GM23248 (cell line): ENCODE measurements at regions not wholly inside any gene's neighbourhood (a gene's known extent, or its start where the extent isn't known, plus 50 kb on each side); places are given as distances from the start of the nearest gene placed in this dataset.

Experiments
- DNase-seq: peaks from one replicate; pipeline ENCODE4 v3.0.0-alpha.2; 2015
- H2AFZ ChIP-seq: fragments of 200-600 bp; sonication (generic); 2 replicates; pipeline ENCODE4 v1.6.1; 2016; ENCODE audit warnings: antibody characterized with exemption
- H3F3A ChIP-seq: fragments of 200-600 bp; sonication (generic); 2 replicates; pipeline ENCODE4 v1.6.1; 2016; ENCODE audit warnings: mild to moderate bottlenecking, antibody characterized with exemption, mixed run types; ENCODE audit not compliant: insufficient read depth
- H3K27ac ChIP-seq: fragments of 200-600 bp; sonication (generic); 2 replicates; pipeline ENCODE4 v1.5.1; 2016; ENCODE audit warnings: mild to moderate bottlenecking
- H3K27me3 ChIP-seq: fragments of 200-600 bp; sonication (generic); replicated peaks from 2 replicates; pipeline ENCODE4 v1.6.1; 2016; ENCODE audit warnings: mild to moderate bottlenecking; ENCODE audit not compliant: insufficient read depth
- H3K36me3 ChIP-seq: fragments of 200-600 bp; sonication (generic); 2 replicates; pipeline ENCODE4 v1.6.1; 2016; ENCODE audit warnings: low read depth, mild to moderate bottlenecking
- H3K4me1 ChIP-seq: fragments of 200-600 bp; sonication (generic); 2 replicates; pipeline ENCODE4 v1.6.1; 2016; ENCODE audit warnings: mild to moderate bottlenecking; ENCODE audit not compliant: insufficient read depth
- H3K4me2 ChIP-seq: fragments of 200-600 bp; sonication (generic); one replicate; pipeline ENCODE4 v1.6.1; 2016; ENCODE audit warnings: mild to moderate bottlenecking; ENCODE audit not compliant: unreplicated experiment
- H3K4me3 ChIP-seq: fragments of 200-600 bp; sonication (generic); 2 replicates; pipeline ENCODE4 v1.5.1; 2016; ENCODE audit warnings: mild to moderate bottlenecking
- H3K79me2 ChIP-seq: fragments of 200-600 bp; sonication (generic); 2 replicates; pipeline ENCODE4 v1.6.1; 2016; ENCODE audit warnings: mild to moderate bottlenecking; ENCODE audit not compliant: insufficient read depth
- H3K9ac ChIP-seq: fragments of 200-600 bp; sonication (generic); 2 replicates; pipeline ENCODE4 v1.6.1; 2016; ENCODE audit warnings: mild to moderate bottlenecking
- H3K9me2 ChIP-seq: fragments of 200-600 bp; sonication (generic); 2 replicates; pipeline ENCODE4 v1.6.1; 2016; ENCODE audit warnings: mixed run types, mild to moderate bottlenecking, moderate library complexity; ENCODE audit not compliant: insufficient read depth
- H3K9me3 ChIP-seq: fragments of 200-600 bp; sonication (generic); one replicate; pipeline ENCODE4 v1.6.1; 2017; ENCODE audit warnings: low read depth
- H4K20me1 ChIP-seq: fragments of 200-600 bp; sonication (generic); 2 replicates; pipeline ENCODE4 v1.6.0; 2016; ENCODE audit not compliant: insufficient read depth
- EZH2 ChIP-seq: fragments of 200-600 bp; sonication (generic); IDR thresholded peaks from 2 replicates; pipeline ENCODE4 v1.6.1; 2018; ENCODE audit warnings: antibody characterized with exemption, mild to moderate bottlenecking; ENCODE audit not compliant: insufficient read depth, poor library complexity, severe bottlenecking
- EZH2phosphoT487 ChIP-seq: fragments of 200-600 bp; sonication (generic); IDR thresholded peaks from 2 replicates; pipeline ENCODE4 v1.6.1; 2018; ENCODE audit warnings: antibody characterized with exemption, moderate library complexity, mild to moderate bottlenecking, low read depth; ENCODE audit not compliant: insufficient read depth
- WGBS, 2 experiments: methylation state at CpG; one replicate each; pipeline ENCODE4 v1.1.6; 2015 to 2017; ENCODE audit warnings: low lambda C conversion rate in 2 of 2, low coverage in 1 of 2; ENCODE audit errors: missing lambda C conversion rate in 2 of 2; 5-methylcytosine and 5-hydroxymethylcytosine counted together
- in situ Hi-C: fragments of 300-500 bp; cut with MboI; formaldehyde crosslinking; loops from 2 replicates; pipeline ENCODE4 v1.15.0; 2020

- H3K9ac ChIP-seq, result no peak overlapping the region
- no peaks in the 10 kb centered on the region for H3K79me2 ChIP-seq
- no peak overlapping the region for H3K27ac ChIP-seq
- H3F3A ChIP-seq, result no peaks in the 10 kb centered on the region
- no peaks in the 10 kb centered on the region; the same call in 1 of the 2 replicates for H3K27me3 ChIP-seq
- H3K9me2 ChIP-seq, result no peaks in the 10 kb centered on the region
- H3K36me3 ChIP-seq, result no peaks in the 10 kb centered on the region
- no peak overlapping the region for H3K4me3 ChIP-seq
- WGBS, 2 experiments, result 61 to 62% methylated on average over 4 of the region's 4 CpGs
- H3K4me2 ChIP-seq, result no peak overlapping the region
- H2AFZ ChIP-seq, result no peak overlapping the region
- H4K20me1 ChIP-seq, result no peaks in the 10 kb centered on the region
- no peaks in the 10 kb centered on the region for H3K4me1 ChIP-seq
- no peaks in the 10 kb centered on the region for H3K9me3 ChIP-seq
- TF ChIP-seq EZH2, result no peak
- no peak for TF ChIP-seq EZH2phosphoT487
- no peak for DNase-seq
- in situ Hi-C loops, result no loop called here
Observed at GRCh38 chr2:41772697-41773096, 275.1 kb upstream of the PKDCC start.

- Histone ChIP-seq H3K27me3 (0 out of 2 replicates have a peak, but pooled peaks cover 7% of the 10 kb centered on the region), H3K4me2 (no peak overlapping the region), H3K9me3 (no peaks in the 10 kb centered on the region), H3K9ac (no peak overlapping the region), H4K20me1 (no peaks in the 10 kb centered on the region), H3K4me1 (no peaks in the 10 kb centered on the region), H3K36me3 (no peaks in the 10 kb centered on the region), H3K27ac (no peak overlapping the region), H3K9me2 (no peaks in the 10 kb centered on the region), H3K4me3 (no peak overlapping the region), H3K79me2 (no peaks in the 10 kb centered on the region), H2AFZ (no peak overlapping the region), H3F3A (no peaks in the 10 kb centered on the region)
- in situ Hi-C loops, result no loop called here
- TF ChIP-seq EZH2phosphoT487 (no peak), EZH2 (no peak)
- 34 to 37% methylated on average over 3 of the region's 3 CpGs for WGBS, 2 experiments
- DNase-seq, result no peak
Observed at GRCh38 chr2:41774011-41774605, 273.7 kb upstream of the PKDCC start.

GRCh38 chr2:41775366-41776025 lies 272.3 kb upstream of the PKDCC start:
- Histone ChIP-seq H3K4me1 (no peaks in the 10 kb centered on the region), H3K9ac (no peak overlapping the region), H3F3A (no peaks in the 10 kb centered on the region), H3K9me2 (no peaks in the 10 kb centered on the region), H3K36me3 (no peaks in the 10 kb centered on the region), H4K20me1 (no peaks in the 10 kb centered on the region), H3K27ac (no peak overlapping the region), H3K4me2 (no peak overlapping the region), H3K79me2 (no peaks in the 10 kb centered on the region), H3K9me3 (no peaks in the 10 kb centered on the region), H3K4me3 (no peak overlapping the region), H3K27me3 (0 out of 2 replicates have a peak, but pooled peaks cover 7% of the 10 kb centered on the region), H2AFZ (no peak overlapping the region)
- DNase-seq, result no peak
- in situ Hi-C loops, result loop anchor here (25.0 kb wide), 2 partner anchors 938 to 1863 kb away; no protein-coding TSS in a partner anchor
- TF ChIP-seq EZH2phosphoT487 (no peak), EZH2 (no peak)
- WGBS, 2 experiments, result 31 to 35% methylated on average over 4 of the region's 4 CpGs

- H3K27me3 ChIP-seq, result 0 out of 2 replicates have a peak, but pooled peaks cover 7% of the 10 kb centered on the region
- DNase-seq, result no peak
- H3F3A ChIP-seq, result no peaks in the 10 kb centered on the region
- H3K9ac ChIP-seq, result no peak overlapping the region
- no peak overlapping the region for H3K4me2 ChIP-seq
- H3K79me2 ChIP-seq, result no peaks in the 10 kb centered on the region
- 54 to 58% methylated on average over 3 of the region's 3 CpGs for WGBS, 2 experiments
- no peak overlapping the region for H2AFZ ChIP-seq
- no peaks in the 10 kb centered on the region for H3K4me1 ChIP-seq
- no peak for TF ChIP-seq EZH2
- no peak for TF ChIP-seq EZH2phosphoT487
- H3K9me3 ChIP-seq, result no peaks in the 10 kb centered on the region
- in situ Hi-C loops, result loop anchor here (25.0 kb wide), 2 partner anchors 943 to 1868 kb away; no protein-coding TSS in a partner anchor
- no peaks in the 10 kb centered on the region for H4K20me1 ChIP-seq
- no peaks in the 10 kb centered on the region for H3K9me2 ChIP-seq
- no peak overlapping the region for H3K27ac ChIP-seq
- H3K4me3 ChIP-seq, result no peak overlapping the region
- H3K36me3 ChIP-seq, result no peaks in the 10 kb centered on the region
Observed at GRCh38 chr2:41779888-41780287, 267.9 kb upstream of the PKDCC start.
